GM12891 (cell line): ENCODE measurements at regions not wholly inside any gene's neighbourhood (a gene's known extent, or its start where the extent isn't known, plus 50 kb on each side); places are given as distances from the start of the nearest gene placed in this dataset.

Source experiments
- PAX5 ChIP-seq: IDR thresholded peaks from 2 replicates; pipeline ENCODE4 v1.6.1; 2011; ENCODE audit warnings: low read length, moderate library complexity, mild to moderate bottlenecking; ENCODE audit not compliant: insufficient read depth, severe bottlenecking
- POLR2A ChIP-seq: IDR thresholded peaks from 2 replicates; pipeline ENCODE4 v1.6.1; 2011; ENCODE audit warnings: low read depth, low read length, control low read depth
- POLR2AphosphoS5 ChIP-seq: IDR thresholded peaks from 2 replicates; pipeline ENCODE4 v1.6.1; 2011; ENCODE audit warnings: low read depth, low read length, control low read depth
- SPI1 ChIP-seq: IDR thresholded peaks from 2 replicates; pipeline ENCODE4 v1.6.1; 2011; ENCODE audit warnings: low read depth, low read length, control low read depth
- TAF1 ChIP-seq: IDR thresholded peaks from 2 replicates; pipeline ENCODE4 v1.6.1; 2011; ENCODE audit warnings: low read depth, low read length, control low read depth

DNA sequence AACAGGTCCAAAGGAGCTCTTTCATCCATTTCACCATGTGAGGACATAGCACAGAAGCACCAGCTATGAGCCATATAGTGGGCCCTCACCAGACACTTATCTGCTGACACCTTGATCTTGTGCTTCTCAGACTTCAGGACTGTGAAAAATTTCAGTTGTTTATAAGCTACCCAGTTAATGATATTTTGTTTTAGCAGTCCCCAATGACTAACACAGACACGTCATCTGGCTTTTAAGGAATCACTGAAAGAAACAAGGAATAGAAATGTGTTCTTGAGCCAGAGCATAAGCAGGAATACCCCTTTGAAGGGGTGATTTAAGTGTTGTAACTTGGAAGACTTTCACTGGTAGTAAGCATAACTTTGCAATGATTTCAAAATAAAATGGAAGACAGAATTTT lies 214.7 kb upstream of the PTCHD4 start:
- no peak for TF ChIP-seq POLR2AphosphoS5
- TF ChIP-seq POLR2A, result no peak
- no peak for TF ChIP-seq TAF1
- TF ChIP-seq PAX5, result no peak
- TF ChIP-seq SPI1, result no peak
